ENCODE measurements at regions not wholly inside any gene's neighbourhood (a gene's known extent, or its start where the extent isn't known, plus 50 kb on each side); places are given as distances from the start of the nearest gene placed in this dataset.

GRCh38 chr1:69425871-69426270, 141.9 kb upstream of the LRRC7 start:
- TF ChIP-seq CTCF (IDR thresholded peaks at IDR 0.05) (no peak), POLR2A (IDR thresholded peaks at IDR 0.05) (no peak)
